ENCODE measurements at regions not wholly inside any gene's neighbourhood (a gene's known extent, or its start where the extent isn't known, plus 50 kb on each side); places are given as distances from the start of the nearest gene placed in this dataset.
"Not testable (repeated sequence)": the region's sequence is repeated elsewhere in the genome, so short reads cannot be mapped to it uniquely, and the experiment has no call there.

GRCh38 chr11:29447821-29448220 lies 569.0 kb downstream of the KCNA4 start:
- Mint-ChIP-seq H3K27ac (ENCODE audit: unreplicated experiment) (no peak overlapping the region), H3K9me3 (ENCODE audit: unreplicated experiment) (no peaks in the 10 kb centered on the region), H3K4me1 (ENCODE audit: low read depth, unreplicated experiment) (no peaks in the 10 kb centered on the region), H3K27me3 (ENCODE audit: unreplicated experiment) (no peaks in the 10 kb centered on the region), H3K4me3 (ENCODE audit: unreplicated experiment) (no peak overlapping the region), H3K36me3 (ENCODE audit: unreplicated experiment) (no peaks in the 10 kb centered on the region)
- DNase-seq: no peak
- TF ChIP-seq CTCF (IDR thresholded peaks at IDR 0.05; ENCODE audit: partially characterized antibody, unreplicated experiment): no peak

GRCh38 chr11:29446132-29446531 lies 570.7 kb downstream of the KCNA4 start:
- Mint-ChIP-seq H3K9me3 (ENCODE audit: unreplicated experiment) (no peaks in the 10 kb centered on the region), H3K4me3 (ENCODE audit: unreplicated experiment) (no peak overlapping the region), H3K27me3 (ENCODE audit: unreplicated experiment) (no peaks in the 10 kb centered on the region), H3K4me1 (ENCODE audit: low read depth, unreplicated experiment) (no peaks in the 10 kb centered on the region), H3K27ac (ENCODE audit: unreplicated experiment) (no peak overlapping the region), H3K36me3 (ENCODE audit: unreplicated experiment) (no peaks in the 10 kb centered on the region)
- no peak for TF ChIP-seq CTCF (IDR thresholded peaks at IDR 0.05; ENCODE audit: partially characterized antibody, unreplicated experiment)
- DNase-seq: no peak

- H3K4me3 Mint-ChIP-seq (ENCODE audit: unreplicated experiment); DNase-seq; H3K27ac Mint-ChIP-seq (ENCODE audit: unreplicated experiment); H3K4me1 Mint-ChIP-seq (ENCODE audit: low read depth, unreplicated experiment); H3K27me3 Mint-ChIP-seq (ENCODE audit: unreplicated experiment); H3K9me3 Mint-ChIP-seq (ENCODE audit: unreplicated experiment); H3K36me3 Mint-ChIP-seq (ENCODE audit: unreplicated experiment): not testable (repeated sequence)
Observed at GRCh38 chr11:29445191-29445590, 571.6 kb downstream of the KCNA4 start.

- no peak for DNase-seq
- no peaks in the 10 kb centered on the region for H3K27me3 Mint-ChIP-seq (ENCODE audit: unreplicated experiment)
- no peak overlapping the region for H3K27ac Mint-ChIP-seq (ENCODE audit: unreplicated experiment)
- no peaks in the 10 kb centered on the region for H3K4me1 Mint-ChIP-seq (ENCODE audit: low read depth, unreplicated experiment)
- H3K4me3 Mint-ChIP-seq (ENCODE audit: unreplicated experiment): no peak overlapping the region
- no peaks in the 10 kb centered on the region for H3K9me3 Mint-ChIP-seq (ENCODE audit: unreplicated experiment)
- no peak for TF ChIP-seq CTCF (IDR thresholded peaks at IDR 0.05; ENCODE audit: partially characterized antibody, unreplicated experiment)
- H3K36me3 Mint-ChIP-seq (ENCODE audit: unreplicated experiment): no peaks in the 10 kb centered on the region
Observed at GRCh38 chr11:29438815-29439214, 578.0 kb downstream of the KCNA4 start.

GRCh38 chr11:29435421-29435820 lies 581.4 kb downstream of the KCNA4 start:
- TF ChIP-seq CTCF (IDR thresholded peaks at IDR 0.05; ENCODE audit: partially characterized antibody, unreplicated experiment): no peak
- no peaks in the 10 kb centered on the region for H3K4me1 Mint-ChIP-seq (ENCODE audit: low read depth, unreplicated experiment)
- no peaks in the 10 kb centered on the region for H3K27me3 Mint-ChIP-seq (ENCODE audit: unreplicated experiment)

More at GRCh38 chr11:29435421-29435820, 581.4 kb downstream of the KCNA4 start:
- no peaks in the 10 kb centered on the region for H3K36me3 Mint-ChIP-seq (ENCODE audit: unreplicated experiment)
- no peaks in the 10 kb centered on the region for H3K9me3 Mint-ChIP-seq (ENCODE audit: unreplicated experiment)
- H3K4me3 Mint-ChIP-seq (ENCODE audit: unreplicated experiment): no peak overlapping the region
- no peak for DNase-seq
- H3K27ac Mint-ChIP-seq (ENCODE audit: unreplicated experiment): no peak overlapping the region

All from glutamatergic neuron (in vitro differentiated cells).